GM23338 (cell line): ENCODE measurements at regions not wholly inside any gene's neighbourhood (a gene's known extent, or its start where the extent isn't known, plus 50 kb on each side); places are given as distances from the start of the nearest gene placed in this dataset.

Experiments used
- ATAC-seq: fragments of 200-7000 bp; cut with Tn5 transposase; 3 replicates; pipeline ENCODE4 v1.9.1; 2020
- DNase-seq: peaks from one replicate; pipeline ENCODE4 v3.0.0-alpha.2; 2015; ENCODE audit warnings: low spot score
- H2AFZ ChIP-seq: fragments of 200-600 bp; sonication (generic); 2 replicates; pipeline ENCODE4 v1.8.0; 2016; ENCODE audit warnings: antibody characterized with exemption, mild to moderate bottlenecking, moderate library complexity
- H3F3A ChIP-seq: fragments of 200-600 bp; sonication (generic); replicated peaks from 2 replicates; pipeline ENCODE4 v1.8.0; 2017; ENCODE audit warnings: antibody characterized with exemption, mixed run types, low read depth
- H3K27ac ChIP-seq: fragments of 200-600 bp; sonication (generic); 2 replicates; pipeline ENCODE4 v1.6.1; 2016; ENCODE audit warnings: low read depth
- H3K27me3 ChIP-seq: fragments of 200-600 bp; sonication (generic); 2 replicates; pipeline ENCODE4 v1.8.0; 2016; ENCODE audit warnings: mild to moderate bottlenecking, mixed run types, moderate library complexity; ENCODE audit not compliant: insufficient read depth
- H3K36me3 ChIP-seq: fragments of 200-600 bp; sonication (generic); 2 replicates; pipeline ENCODE4 v1.8.0; 2016; ENCODE audit warnings: mild to moderate bottlenecking; ENCODE audit not compliant: insufficient read depth
- H3K4me1 ChIP-seq: fragments of 200-600 bp; sonication (generic); 2 replicates; pipeline ENCODE4 v1.8.0; 2016; ENCODE audit warnings: mild to moderate bottlenecking, moderate library complexity; ENCODE audit not compliant: insufficient read depth
- H3K4me2 ChIP-seq: fragments of 200-600 bp; sonication (generic); 2 replicates; pipeline ENCODE4 v1.7.1; 2017; ENCODE audit warnings: mixed run types
- H3K4me3 ChIP-seq: fragments of 200-600 bp; sonication (generic); 2 replicates; pipeline ENCODE4 v1.6.1; 2016; ENCODE audit warnings: mixed run types
- H3K79me2 ChIP-seq: fragments of 200-600 bp; sonication (generic); replicated peaks from 2 replicates; pipeline ENCODE4 v1.8.0; 2017; ENCODE audit warnings: mild to moderate bottlenecking; ENCODE audit not compliant: insufficient read depth
- H3K9me2 ChIP-seq: fragments of 200-600 bp; sonication (generic); 2 replicates; pipeline ENCODE4 v1.8.0; 2017; ENCODE audit not compliant: insufficient read depth
- H4K20me1 ChIP-seq: fragments of 200-600 bp; sonication (generic); replicated peaks from 2 replicates; pipeline ENCODE4 v1.8.0; 2017; ENCODE audit warnings: mild to moderate bottlenecking; ENCODE audit not compliant: insufficient read depth
- H3K27ac Mint-ChIP-seq: 2 replicates; pipeline ENCODE4 v1.8.0; 2020; ENCODE audit warnings: inconsistent platforms, mild to moderate bottlenecking, moderate library complexity, mixed read lengths
- H3K27me3 Mint-ChIP-seq: 3 replicates; pipeline ENCODE4 v1.8.0; 2022; ENCODE audit warnings: low read depth, mild to moderate bottlenecking, moderate library complexity, mixed read lengths, inconsistent platforms; ENCODE audit not compliant: insufficient read depth, poor library complexity
- H3K36me3 Mint-ChIP-seq: 3 replicates; pipeline ENCODE4 v1.8.0; 2021; ENCODE audit warnings: low read depth, mild to moderate bottlenecking, inconsistent platforms, moderate library complexity, mixed read lengths
- H3K4me1 Mint-ChIP-seq: 3 replicates; pipeline ENCODE4 v1.8.0; 2020; ENCODE audit warnings: mild to moderate bottlenecking, inconsistent platforms, mixed read lengths
- H3K4me3 Mint-ChIP-seq: 3 replicates; pipeline ENCODE4 v1.8.0; 2021; ENCODE audit warnings: moderate library complexity, mild to moderate bottlenecking, inconsistent platforms, mixed read lengths
- H3K9me3 Mint-ChIP-seq: 3 replicates; pipeline ENCODE4 v1.8.0; 2020; ENCODE audit warnings: moderate library complexity, mild to moderate bottlenecking, inconsistent platforms, mixed read lengths
- CREB1 ChIP-seq: fragments of 250-450 bp; sonication (Bioruptor Pico); IDR thresholded peaks from 2 replicates; pipeline ENCODE4 v1.5.0; 2020; ENCODE audit warnings: low read depth, mild to moderate bottlenecking, moderate library complexity
- CTCF ChIP-seq, 2 experiments: fragments of 200-600 bp in 1 of 2; sonication (generic) in 1 of 2; conservative IDR thresholded peaks; 2 replicates each; pipeline versions ENCODE4 v1.5.1 to v1.6.1; 2016 to 2017; ENCODE audit warnings: antibody characterized with exemption in 2 of 2, low read depth in 2 of 2, mild to moderate bottlenecking in 2 of 2, moderate library complexity in 1 of 2
- ETS1 ChIP-seq: IDR thresholded peaks from 2 replicates; pipeline ENCODE4 v1.6.1; 2016; ENCODE audit warnings: antibody characterized with exemption
- EZH2 ChIP-seq: fragments of 200-600 bp; sonication (generic); IDR thresholded peaks from one replicate; pipeline ENCODE4 v1.8.0; 2017; ENCODE audit warnings: antibody characterized with exemption, mild to moderate bottlenecking, low read depth; ENCODE audit not compliant: unreplicated experiment
- EZH2phosphoT487 ChIP-seq: fragments of 200-600 bp; sonication (generic); IDR thresholded peaks from one replicate; pipeline ENCODE4 v1.8.1; 2018; ENCODE audit warnings: antibody characterized with exemption; ENCODE audit not compliant: unreplicated experiment
- JUNB ChIP-seq: IDR thresholded peaks from one replicate; pipeline ENCODE4 v1.6.1; 2016; ENCODE audit warnings: antibody characterized with exemption; ENCODE audit not compliant: unreplicated experiment
- NANOG ChIP-seq: IDR thresholded peaks from 2 replicates; pipeline ENCODE4 v1.6.1; 2016; ENCODE audit warnings: antibody characterized with exemption, borderline replicate concordance
- POLR2AphosphoS5 ChIP-seq: IDR thresholded peaks from 2 replicates; pipeline ENCODE4 v1.6.1; 2016; ENCODE audit warnings: antibody characterized with exemption, low read depth
- REST ChIP-seq: IDR thresholded peaks from one replicate; pipeline ENCODE4 v1.6.1; 2018; ENCODE audit warnings: antibody characterized with exemption; ENCODE audit not compliant: unreplicated experiment
- STAT1 ChIP-seq: IDR thresholded peaks from one replicate; pipeline ENCODE4 v1.6.1; 2016; ENCODE audit warnings: antibody characterized with exemption; ENCODE audit not compliant: unreplicated experiment
- ZNF114 ChIP-seq: fragments of 250-450 bp; sonication (Bioruptor Pico); IDR thresholded peaks from 2 replicates; pipeline ENCODE4 v1.5.0; 2020; ENCODE audit warnings: mild to moderate bottlenecking, moderate library complexity
- ZNF331 ChIP-seq: fragments of 250-450 bp; sonication (Bioruptor Pico); IDR thresholded peaks from 2 replicates; pipeline ENCODE4 v1.5.0; 2020; ENCODE audit warnings: low read depth, mild to moderate bottlenecking, moderate library complexity
- ZNF462 ChIP-seq: fragments of 250-450 bp; sonication (Bioruptor Pico); IDR thresholded peaks from 2 replicates; pipeline ENCODE4 v1.5.0; 2020; ENCODE audit warnings: mild to moderate bottlenecking, moderate library complexity

- H3K36me3 ChIP-seq: peaks cover 7% of the 10 kb centered on the region
- H3K27me3 ChIP-seq: no peaks in the 10 kb centered on the region
- no peak overlapping the region for H3K4me3 Mint-ChIP-seq
- H3K4me1 Mint-ChIP-seq: peaks cover 19% of the 10 kb centered on the region
- no peaks in the 10 kb centered on the region for H3K9me2 ChIP-seq
- no peak for DNase-seq
- peak overlapping the region; percentile 61; the same call in 1 of the 2 replicates for H2AFZ ChIP-seq
- no peaks in the 10 kb centered on the region for H3K79me2 ChIP-seq
- no peak for TF ChIP-seq NANOG
- no peak for TF ChIP-seq ZNF114
- no peak for TF ChIP-seq ZNF331 (CRISPR knock-in tag)
- TF ChIP-seq EZH2phosphoT487: no peak
- TF ChIP-seq ETS1: no peak
- no peak for TF ChIP-seq REST
- TF ChIP-seq EZH2: no peak
- no peak for TF ChIP-seq STAT1
- no peak for TF ChIP-seq JUNB
- TF ChIP-seq ZNF462 (CRISPR knock-in tag): no peak
- no peak for TF ChIP-seq POLR2AphosphoS5
- TF ChIP-seq CTCF (conservative IDR thresholded peaks at IDR 0.05; ENCODE audit: low read depth in 2 of 2): no peak
- TF ChIP-seq CREB1: no peak
- no peak for ATAC-seq
- no peaks in the 10 kb centered on the region for H4K20me1 ChIP-seq
- no peaks in the 10 kb centered on the region for H3K27me3 Mint-ChIP-seq
- peaks cover 36% of the 10 kb centered on the region for H3K9me3 Mint-ChIP-seq
- no peak overlapping the region for H3K27ac ChIP-seq
- H3K4me2 ChIP-seq: peak overlapping the region; percentile 23; the same call in 1 of the 2 replicates
- no peak overlapping the region for H3K4me3 ChIP-seq
- H3K27ac Mint-ChIP-seq: peak overlapping the region; percentile 66; the same call in 1 of the 2 replicates
- H3F3A ChIP-seq: no peaks in the 10 kb centered on the region
- H3K36me3 Mint-ChIP-seq: peaks cover 38% of the 10 kb centered on the region
- H3K4me1 ChIP-seq: peaks cover 24% of the 10 kb centered on the region
Measured at GRCh38 chr5:125257057-125257972, 510.9 kb upstream of the ZNF608 start.
